Iris pigment epithelial cell (primary cell): ENCODE measurements at regions not wholly inside any gene's neighbourhood (a gene's known extent, or its start where the extent isn't known, plus 50 kb on each side); places are given as distances from the start of the nearest gene placed in this dataset.

ENCODE experiments used
- DNase-seq: peaks from one replicate; pipeline ENCODE4 v3.0.0-alpha.2; 2011; ENCODE audit warnings: low read depth

- DNase-seq, result no peak
Observed at GRCh38 chr14:95466506-95466905, 49.9 kb downstream of the SYNE3 start.

- DNase-seq, result no peak
Observed at GRCh38 chr14:95465936-95466335, 50.5 kb downstream of the SYNE3 start.

DNA sequence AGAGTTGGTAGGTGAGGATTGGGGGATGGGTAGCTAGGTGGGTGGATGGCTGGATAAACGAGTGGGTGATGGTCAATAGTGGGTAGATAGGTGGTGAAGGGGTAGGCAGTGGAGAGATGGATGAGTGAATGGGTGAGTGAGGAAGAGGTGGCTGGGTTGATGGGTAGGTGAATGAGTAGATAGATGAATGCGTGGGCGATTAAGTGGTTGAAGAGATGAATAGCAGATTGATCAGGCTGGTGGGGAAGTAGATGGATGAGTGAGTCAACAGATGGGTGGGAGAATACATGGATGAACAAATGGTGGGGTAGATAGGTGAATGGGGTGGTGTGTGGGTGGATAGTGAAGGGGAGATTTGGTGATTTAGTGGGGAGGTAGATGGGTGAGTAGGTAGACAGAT, 51.1 kb downstream of the SYNE3 start:
- no peak for DNase-seq

- DNase-seq, result no peak
Observed at GRCh38 chr14:95464514-95464913, 51.9 kb downstream of the SYNE3 start.

- DNase-seq, result no peak
Observed at GRCh38 chr14:95464103-95464502, 52.3 kb downstream of the SYNE3 start.

- no peak for DNase-seq
Observed at GRCh38 chr14:95463171-95463901, 53.1 kb downstream of the SYNE3 start.

- no peak for DNase-seq
Observed at GRCh38 chr14:95462491-95462890, 54.0 kb downstream of the SYNE3 start.

GRCh38 chr14:95460647-95461478, 55.6 kb downstream of the SYNE3 start:
- DNase-seq, result peak; percentile 72

GRCh38 chr14:95458906-95459305, 57.5 kb downstream of the SYNE3 start:
- no peak for DNase-seq

DNA sequence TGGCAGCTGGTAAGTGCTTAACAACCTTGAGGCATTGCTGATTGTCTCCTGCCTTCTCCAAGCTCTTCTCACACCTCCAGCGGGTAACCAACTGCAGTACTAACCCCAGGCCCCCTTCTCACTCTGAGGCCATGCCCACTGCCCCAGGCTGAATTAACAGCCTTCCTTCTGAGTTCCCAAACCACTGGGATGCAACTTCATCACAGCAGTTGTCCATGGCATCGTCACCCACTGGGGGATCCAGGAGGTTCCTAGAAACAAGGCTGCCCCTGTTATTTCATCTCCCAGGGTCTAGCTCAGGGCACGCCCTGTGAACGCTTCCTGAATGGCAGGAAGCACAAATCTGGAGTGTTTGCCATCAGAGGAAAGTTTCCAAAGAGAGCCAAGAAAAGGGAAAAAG, 58.0 kb downstream of the SYNE3 start:
- no peak for DNase-seq

DNA sequence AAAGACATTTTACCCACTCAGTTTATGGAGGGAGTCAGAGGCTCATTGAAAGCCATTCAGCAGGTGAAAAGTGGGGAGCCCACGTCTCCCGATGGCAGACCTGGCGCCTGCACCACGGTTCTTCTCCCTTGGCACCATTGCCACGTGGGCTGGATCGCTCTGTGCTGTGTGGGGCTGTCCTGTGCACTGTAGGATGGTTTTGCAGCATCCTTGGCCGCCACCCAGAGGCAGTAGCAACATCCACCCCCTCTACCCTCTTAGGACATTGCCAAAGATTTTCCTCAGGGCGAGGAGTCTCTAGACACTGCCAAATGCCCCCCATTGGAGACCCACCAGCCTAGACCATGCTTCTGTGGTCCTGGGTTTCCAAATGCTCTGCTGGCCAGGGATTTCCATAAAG, 60.2 kb downstream of the SYNE3 start:
- DNase-seq, result no peak

- DNase-seq, result no peak
Observed at GRCh38 chr14:95455246-95455645, 61.2 kb downstream of the SYNE3 start.

GRCh38 chr14:95453713-95453980, 62.8 kb downstream of the SYNE3 start:
- DNase-seq, result no peak

DNA sequence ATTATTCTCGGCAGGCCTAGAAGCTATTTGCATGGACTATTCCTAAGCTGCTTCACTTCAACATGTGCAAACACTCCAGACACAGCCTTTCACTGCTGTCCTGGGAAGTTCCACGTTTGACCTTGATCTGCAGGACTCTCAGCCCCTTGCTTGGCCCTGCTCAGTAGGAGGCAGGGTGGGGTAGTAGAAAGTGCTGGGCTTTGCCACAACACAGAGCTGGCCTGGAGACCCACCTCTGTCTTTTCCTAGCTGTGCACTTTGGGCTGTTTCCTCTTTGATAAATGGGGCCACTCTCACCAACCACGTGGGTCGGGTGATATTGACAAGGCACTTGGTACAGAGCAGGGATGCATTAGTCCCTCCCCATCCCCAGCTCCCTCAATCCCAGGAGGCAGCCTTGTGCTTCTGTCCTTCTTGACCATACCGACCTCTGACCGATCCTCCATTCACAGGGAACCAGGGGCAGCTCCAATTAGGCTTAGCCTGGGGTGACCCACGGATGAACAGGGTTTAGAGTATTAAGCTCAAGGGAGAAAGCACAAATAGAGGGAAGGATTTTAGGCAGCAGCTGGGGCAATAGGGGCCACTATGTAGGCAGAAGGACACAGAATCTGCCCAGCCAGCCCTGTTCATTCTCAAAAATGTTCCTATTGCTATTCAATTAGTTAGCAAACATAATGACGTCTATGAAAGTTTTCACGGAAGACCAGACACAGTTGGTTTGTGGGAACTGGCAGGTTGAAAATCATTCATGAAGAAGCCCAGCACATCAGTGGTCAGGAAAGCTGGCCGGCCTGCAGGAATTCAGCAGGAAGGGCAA, 63.3 kb downstream of the SYNE3 start:
- DNase-seq, result no peak

- DNase-seq, result peak; percentile 24
Observed at GRCh38 chr14:95452176-95452892, 64.1 kb downstream of the SYNE3 start.

DNA sequence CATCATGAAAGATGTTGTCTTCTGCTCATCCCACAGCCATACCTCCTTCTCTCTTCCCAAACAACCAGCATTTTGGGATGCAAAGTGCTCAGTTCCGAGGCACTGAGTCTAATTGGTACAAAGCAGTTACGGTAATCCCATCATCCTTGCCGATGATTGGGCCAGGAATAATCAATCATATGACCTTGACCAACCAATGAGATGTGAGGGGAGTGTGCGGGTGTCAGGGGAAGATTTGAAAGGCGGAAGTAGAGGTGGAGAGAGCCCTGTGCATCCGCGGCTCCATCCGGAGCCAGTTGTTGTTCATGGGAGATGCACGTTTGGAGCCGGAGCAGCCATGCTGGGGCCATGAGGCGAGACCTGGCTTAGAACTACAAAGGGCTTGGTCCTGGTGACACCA, 67.3 kb downstream of the SYNE3 start:
- no peak for DNase-seq

DNA sequence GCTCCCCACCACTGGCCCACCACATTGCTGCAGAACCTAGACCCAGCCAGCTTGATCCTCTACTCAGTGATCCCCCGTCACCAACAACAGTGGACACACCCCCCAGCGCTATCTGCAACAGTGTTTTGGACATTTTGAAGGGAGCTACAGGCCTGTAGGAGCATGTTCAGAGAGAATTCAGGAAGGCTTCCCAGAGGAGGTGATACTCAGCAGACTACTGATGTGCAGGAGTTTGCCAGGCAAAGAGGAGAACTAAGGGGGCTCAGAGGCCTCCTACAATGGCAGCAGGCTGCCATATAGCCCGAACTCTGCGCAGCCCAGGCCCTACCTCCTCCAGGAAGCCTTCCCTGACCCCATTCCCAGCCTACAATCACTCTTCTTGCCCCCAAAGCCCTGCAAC, 70.0 kb downstream of the SYNE3 start:
- DNase-seq, result no peak

- DNase-seq, result no peak
Observed at GRCh38 chr14:95445676-95446075, 70.8 kb downstream of the SYNE3 start.

- no peak for DNase-seq
Observed at GRCh38 chr14:95445161-95445560, 71.3 kb downstream of the SYNE3 start.

DNA sequence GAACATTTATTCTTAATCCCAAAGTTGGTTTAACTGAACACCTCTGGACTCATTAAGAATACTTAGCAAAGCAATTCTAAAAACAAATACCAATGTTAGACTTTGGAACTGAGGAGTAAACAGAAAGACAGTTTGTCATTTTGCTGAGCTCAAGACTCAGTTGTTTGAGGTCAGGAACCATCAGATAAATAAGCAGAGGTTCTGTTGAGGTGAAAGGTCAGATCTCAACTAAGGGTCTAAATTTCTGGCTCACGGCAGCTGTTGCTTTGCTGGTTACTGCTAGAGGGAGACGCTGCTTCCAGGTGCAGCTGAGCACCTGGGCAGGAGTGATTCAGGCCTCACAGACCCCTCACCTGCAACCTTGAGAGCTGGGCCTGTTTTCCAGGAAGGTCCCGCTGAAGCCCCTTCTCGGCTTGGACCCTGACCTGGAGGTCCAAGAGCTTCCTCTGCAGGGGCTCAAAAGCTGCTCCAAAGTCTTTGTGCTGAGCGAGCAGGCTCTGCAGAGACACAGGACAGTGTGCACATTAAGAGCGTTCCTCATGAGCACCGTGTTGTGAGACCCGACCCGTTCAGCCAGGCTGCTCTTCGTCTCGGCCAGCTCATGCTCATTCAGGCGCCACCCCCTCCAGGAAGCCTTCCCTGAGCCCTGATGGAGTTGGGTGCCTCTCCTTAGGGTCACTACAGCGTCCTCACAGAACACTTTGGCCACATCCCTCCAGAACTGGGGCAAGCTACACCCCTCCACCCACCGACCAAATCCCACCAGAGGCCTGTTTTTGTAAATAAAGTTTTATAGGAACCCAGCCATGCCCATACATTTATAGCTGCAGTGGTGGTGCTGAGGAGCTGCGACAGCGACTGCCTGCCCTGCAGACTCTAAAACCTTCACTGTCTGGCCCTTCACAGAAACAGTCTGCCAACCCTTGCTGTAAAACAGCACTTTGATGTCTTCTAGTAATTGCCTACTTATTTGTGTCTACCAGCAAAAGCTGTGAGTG, 72.0 kb downstream of the SYNE3 start:
- no peak for DNase-seq

GRCh38 chr14:95442633-95443021, 73.8 kb downstream of the SYNE3 start:
- DNase-seq, result peak; percentile 74
